ENCODE measurements at regions not wholly inside any gene's neighbourhood (a gene's known extent, or its start where the extent isn't known, plus 50 kb on each side); places are given as distances from the start of the nearest gene placed in this dataset.

GRCh38 chr2:155840661-155841060 is 491.9 kb downstream of the NR4A2 start:
- DNase-seq (ENCODE audit: low spot score), result no peak
- no peak for TF ChIP-seq CTCF (IDR thresholded peaks at IDR 0.05; ENCODE audit: borderline replicate concordance, control extremely low read depth, extremely low read depth, insufficient read depth, missing control alignments)
- in situ Hi-C loops (cut with MboI; ENCODE audit: low sequenced_read_pairs, unreplicated experiment), result no loop called here

GRCh38 chr2:155839991-155840390 is 492.5 kb downstream of the NR4A2 start:
- TF ChIP-seq CTCF (IDR thresholded peaks at IDR 0.05; ENCODE audit: borderline replicate concordance, control extremely low read depth, extremely low read depth, insufficient read depth, missing control alignments), result no peak
- in situ Hi-C loops (cut with MboI; ENCODE audit: low sequenced_read_pairs, unreplicated experiment), result no loop called here

GRCh38 chr2:155839436-155839835 is 493.1 kb downstream of the NR4A2 start:
- no peak for DNase-seq (ENCODE audit: low spot score)
- in situ Hi-C loops (cut with MboI; ENCODE audit: low sequenced_read_pairs, unreplicated experiment), result no loop called here
- no peak for TF ChIP-seq CTCF (IDR thresholded peaks at IDR 0.05; ENCODE audit: borderline replicate concordance, control extremely low read depth, extremely low read depth, insufficient read depth, missing control alignments)

More at GRCh38 chr2:155839991-155840390, 492.5 kb downstream of the NR4A2 start:
- no peak for DNase-seq (ENCODE audit: low spot score)

- DNase-seq (ENCODE audit: low spot score), result no peak
- no peak for TF ChIP-seq CTCF (IDR thresholded peaks at IDR 0.05; ENCODE audit: borderline replicate concordance, control extremely low read depth, extremely low read depth, insufficient read depth, missing control alignments)
- in situ Hi-C loops (cut with MboI; ENCODE audit: low sequenced_read_pairs, unreplicated experiment), result no loop called here
Measured at GRCh38 chr2:155836439-155836838, 496.1 kb downstream of the NR4A2 start.

GRCh38 chr2:155830817-155831579 is 501.5 kb downstream of the NR4A2 start:
- no peak for DNase-seq (ENCODE audit: low spot score)
- in situ Hi-C loops (cut with MboI; ENCODE audit: low sequenced_read_pairs, unreplicated experiment), result no loop called here
- TF ChIP-seq CTCF (IDR thresholded peaks at IDR 0.05; ENCODE audit: borderline replicate concordance, control extremely low read depth, extremely low read depth, insufficient read depth, missing control alignments), result no peak

- DNase-seq (ENCODE audit: low spot score), result no peak
- no peak for TF ChIP-seq CTCF (IDR thresholded peaks at IDR 0.05; ENCODE audit: borderline replicate concordance, control extremely low read depth, extremely low read depth, insufficient read depth, missing control alignments)
- in situ Hi-C loops (cut with MboI; ENCODE audit: low sequenced_read_pairs, unreplicated experiment), result no loop called here
Measured at GRCh38 chr2:155830351-155830750, 502.2 kb downstream of the NR4A2 start.

All from GM13976 (cell line).